OCI-M1 (cell line): ENCODE measurements at regions not wholly inside any gene's neighbourhood (a gene's known extent, or its start where the extent isn't known, plus 50 kb on each side); places are given as distances from the start of the nearest gene placed in this dataset.
A peak's percentile ranks its signal among the peaks of the same experiment; 100 is the strongest.
"Not testable (repeated sequence)": the region's sequence is repeated elsewhere in the genome, so short reads cannot be mapped to it uniquely, and the experiment has no call there.

Source experiments
- DNase-seq: peaks from one replicate; lab custom pipeline; 2025; lab: John Stamatoyannopoulos, UW

DNA sequence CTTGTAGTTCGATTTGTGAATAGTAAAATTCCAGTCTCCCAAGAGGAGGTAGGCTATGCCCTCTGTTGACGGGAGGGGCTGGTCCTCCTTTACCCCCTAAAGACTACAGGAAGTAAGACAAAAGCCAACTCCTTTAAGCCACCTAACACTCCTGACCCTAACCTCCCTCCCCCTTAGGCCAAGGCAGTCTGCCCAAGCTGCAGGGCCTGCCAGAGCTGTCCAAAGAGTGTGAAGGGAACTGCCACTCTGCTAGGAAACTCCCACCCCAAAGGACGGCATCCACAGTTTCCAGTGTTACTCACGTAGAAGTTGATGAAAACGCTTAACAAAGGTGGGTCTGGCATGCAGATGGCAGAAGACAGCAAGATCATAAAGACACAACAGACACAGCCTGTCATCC, 803.2 kb downstream of the PLA2G4A start:
- no peak for DNase-seq

DNA sequence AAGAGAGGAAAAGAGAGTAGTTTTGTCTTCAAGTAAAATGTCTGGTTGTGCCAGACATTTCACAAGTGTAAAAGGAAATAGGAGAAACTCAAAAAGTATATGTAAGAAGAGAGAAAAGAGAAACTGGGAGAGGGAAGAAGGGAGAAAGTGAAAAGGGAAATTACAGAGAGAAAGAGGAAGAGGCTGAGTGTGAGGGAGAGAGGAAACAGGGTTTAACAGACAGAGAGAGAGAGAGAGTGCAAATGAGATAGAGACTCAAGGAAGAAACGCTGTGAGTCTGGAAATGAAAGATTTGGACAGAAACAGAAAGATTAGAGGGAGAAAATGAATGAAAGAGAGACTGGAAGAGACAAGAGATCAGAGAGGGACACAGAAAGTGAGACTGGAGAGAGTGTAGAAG, 806.2 kb downstream of the PLA2G4A start:
- peak; percentile 58 for DNase-seq

DNA sequence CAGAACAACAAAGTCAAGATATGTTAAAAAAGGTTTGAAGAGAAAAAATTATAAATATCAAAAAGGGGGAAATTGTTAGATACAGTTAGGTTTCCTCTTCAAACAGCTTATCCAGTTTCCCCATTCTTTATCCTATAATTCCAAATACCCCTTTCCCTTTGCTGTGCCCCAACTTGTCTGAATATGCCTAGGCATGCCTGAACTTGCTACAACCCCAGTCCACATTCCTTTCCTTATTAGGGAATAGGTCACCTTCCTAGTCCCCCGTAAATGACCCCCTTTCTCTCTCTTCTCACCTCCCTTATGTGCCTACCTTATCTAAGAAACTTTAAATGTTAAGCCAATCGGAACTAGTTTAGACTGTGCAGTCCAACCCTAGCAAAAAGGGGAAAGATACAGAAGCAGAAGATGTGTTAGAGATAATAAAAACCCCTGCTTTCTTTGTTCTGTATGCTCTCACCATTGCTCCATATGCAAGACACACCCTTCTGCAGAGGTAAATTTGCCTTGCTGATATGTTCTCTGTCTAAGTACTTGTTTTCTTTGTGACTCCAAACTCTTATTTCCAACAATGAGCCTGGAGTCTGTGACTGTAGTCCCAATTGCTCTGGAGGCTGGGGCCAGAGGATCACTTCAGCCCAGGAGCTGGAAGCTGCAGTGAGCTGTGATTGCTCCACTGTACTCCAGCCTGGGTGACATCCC, 810.1 kb downstream of the PLA2G4A start:
- no peak for DNase-seq

DNA sequence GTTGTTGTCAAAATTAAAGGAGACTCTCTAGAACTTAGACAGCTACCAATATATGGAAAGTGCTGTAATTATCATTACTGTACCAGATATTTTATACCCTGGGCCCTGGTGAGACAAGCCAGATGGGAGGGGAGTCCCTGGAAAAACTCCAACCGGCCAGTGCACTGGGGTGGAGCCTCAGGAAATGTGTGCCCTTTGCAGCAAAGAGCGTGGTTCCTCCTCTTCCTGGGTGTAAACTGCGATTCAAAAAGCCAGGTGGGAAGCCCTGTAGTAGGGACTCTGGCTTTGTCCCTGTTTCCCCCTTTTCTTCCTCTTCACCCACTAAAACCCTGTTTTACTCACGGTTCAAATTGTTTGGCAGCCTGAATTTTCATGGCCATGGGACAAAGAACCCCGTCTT, 812.3 kb downstream of the PLA2G4A start:
- DNase-seq: no peak

DNA sequence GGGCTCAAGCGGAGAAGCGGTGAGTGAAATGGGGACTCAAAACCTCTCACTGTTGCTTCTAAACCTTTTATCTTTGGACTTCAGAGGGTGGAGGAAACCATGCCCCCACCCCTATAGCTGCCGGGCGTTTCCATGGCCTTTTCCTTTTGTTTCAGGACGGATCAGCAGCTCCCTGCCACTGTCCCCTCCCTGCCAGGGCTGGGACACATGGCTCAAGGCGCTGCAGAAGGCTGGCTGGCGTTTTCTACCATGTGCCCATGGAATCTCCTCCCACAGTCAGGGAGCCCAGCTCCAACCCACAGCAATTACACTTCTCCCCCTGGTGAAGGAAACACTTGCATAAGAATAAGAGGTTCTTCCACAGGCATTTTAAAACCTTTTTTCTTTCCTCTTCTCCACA, 812.7 kb downstream of the PLA2G4A start:
- DNase-seq: no peak

DNA sequence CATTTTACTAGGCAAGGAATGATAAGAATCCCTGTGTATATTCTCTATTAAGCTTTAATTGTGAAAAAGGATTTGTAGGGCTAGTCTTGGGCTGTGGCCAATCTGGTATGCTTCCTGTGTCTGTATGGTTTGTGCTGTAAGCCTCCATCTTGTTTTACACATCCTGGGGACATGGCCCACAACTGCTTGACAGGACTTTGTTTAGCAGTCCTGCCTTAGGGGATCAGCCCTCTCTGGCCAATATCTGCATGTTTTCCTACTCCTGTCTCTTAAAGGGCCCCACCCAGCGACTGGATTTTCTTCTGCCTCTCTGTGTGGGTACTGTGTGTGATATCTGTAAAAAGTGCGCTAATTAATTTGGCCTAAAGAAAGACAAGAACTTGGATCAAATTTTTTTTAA, 813.2 kb downstream of the PLA2G4A start:
- no peak for DNase-seq

DNA sequence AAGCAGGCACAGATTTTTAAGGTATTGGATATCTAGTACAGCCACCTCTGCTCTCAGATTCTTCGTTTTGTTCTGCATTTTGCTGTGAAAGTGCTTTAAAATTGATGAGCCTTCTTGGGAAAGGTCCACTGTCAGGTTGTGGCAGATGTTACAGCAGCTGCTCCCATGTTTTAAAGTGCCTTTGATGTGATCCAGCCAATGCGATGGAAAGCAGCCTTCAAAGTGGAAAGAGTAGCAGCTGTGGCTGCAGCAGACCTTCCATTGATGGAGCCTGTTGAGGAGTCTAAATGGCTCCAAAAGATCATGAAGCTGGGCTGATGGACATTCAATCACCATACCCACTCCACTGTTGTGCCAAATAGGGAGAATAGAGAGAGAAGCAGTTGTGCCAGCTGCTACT, 816.9 kb downstream of the PLA2G4A start:
- no peak for DNase-seq

DNA sequence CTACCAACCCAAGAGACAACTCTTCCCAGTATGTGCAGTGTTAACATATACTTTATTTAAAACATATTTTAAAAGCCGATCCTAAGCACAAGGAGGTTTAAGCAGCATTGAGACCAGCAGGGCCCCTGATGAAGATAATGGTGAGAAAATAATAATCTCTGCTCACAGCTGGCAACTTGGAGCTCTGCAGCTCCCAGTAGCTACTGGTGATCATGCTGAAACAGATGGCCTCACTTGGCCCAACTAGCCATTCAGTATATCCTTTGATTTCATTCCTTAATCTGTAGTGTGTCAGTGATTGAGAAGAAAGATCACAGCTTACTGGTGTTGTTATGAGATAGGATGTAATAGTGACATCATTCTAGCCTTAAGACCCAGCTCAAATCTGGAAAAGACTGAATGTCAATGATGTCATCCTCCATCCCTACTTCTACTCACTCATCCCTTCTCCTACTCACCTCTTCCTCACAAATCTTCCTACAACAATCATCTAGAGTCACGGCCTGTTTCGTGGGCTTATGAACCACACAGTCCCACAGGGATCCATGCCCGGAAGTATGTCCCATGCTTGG, 817.9 kb downstream of the PLA2G4A start:
- DNase-seq: peak; percentile 12

DNA sequence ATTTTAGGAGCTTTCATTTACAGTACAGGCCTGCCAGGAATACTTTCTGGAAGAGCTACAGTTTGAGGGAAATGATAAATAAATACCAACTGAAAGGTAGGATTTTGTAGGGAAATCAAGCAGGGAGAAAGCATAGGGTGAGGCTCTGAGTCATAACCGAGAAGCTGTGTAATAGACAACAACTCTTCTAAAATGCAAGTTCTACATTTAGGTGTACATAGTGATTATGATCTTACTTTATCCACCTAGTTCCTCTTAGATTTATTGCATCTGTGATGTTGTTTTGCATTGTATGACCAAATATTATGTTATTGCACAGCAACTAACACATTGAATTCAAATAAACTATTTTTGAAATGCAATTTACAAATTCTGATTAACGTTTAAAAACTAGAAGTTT, 819.3 kb downstream of the PLA2G4A start:
- DNase-seq: no peak

DNA sequence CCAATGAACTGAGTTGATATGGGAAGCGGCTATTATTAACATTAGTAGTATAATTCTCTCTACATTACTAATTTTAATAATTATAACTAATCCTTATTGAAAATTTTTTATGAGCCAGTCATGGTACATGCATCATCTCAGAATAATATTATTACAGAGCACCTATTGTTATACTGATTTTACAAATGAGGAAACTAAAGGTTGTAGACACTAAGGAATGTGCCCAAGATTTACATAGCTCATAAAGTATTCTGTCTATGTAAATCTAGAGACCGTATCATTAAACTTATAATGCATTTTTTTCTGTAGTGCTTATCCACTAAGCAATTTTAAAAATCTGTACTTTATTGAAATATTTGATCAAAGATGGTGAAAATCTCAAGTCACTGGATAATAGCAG, 825.9 kb downstream of the PLA2G4A start:
- DNase-seq: no peak

DNA sequence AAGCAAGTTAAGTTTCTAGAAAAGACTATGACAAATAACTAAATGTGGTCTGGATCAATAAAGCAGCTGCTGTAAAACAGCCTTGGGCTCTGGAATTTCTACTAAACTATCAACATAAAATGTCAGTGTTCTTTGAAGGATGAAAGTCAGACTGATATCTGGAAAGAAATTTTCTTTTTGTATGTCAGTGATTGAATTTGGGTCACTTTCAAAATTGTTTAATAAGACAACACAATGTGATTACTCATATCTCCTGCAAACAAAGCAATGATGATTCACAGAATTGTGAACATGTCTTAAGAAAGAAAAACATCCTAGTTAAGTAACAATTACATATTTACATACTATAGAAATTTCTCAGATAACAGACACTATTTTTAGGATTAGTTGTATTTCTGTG, 826.4 kb downstream of the PLA2G4A start:
- DNase-seq: no peak

DNA sequence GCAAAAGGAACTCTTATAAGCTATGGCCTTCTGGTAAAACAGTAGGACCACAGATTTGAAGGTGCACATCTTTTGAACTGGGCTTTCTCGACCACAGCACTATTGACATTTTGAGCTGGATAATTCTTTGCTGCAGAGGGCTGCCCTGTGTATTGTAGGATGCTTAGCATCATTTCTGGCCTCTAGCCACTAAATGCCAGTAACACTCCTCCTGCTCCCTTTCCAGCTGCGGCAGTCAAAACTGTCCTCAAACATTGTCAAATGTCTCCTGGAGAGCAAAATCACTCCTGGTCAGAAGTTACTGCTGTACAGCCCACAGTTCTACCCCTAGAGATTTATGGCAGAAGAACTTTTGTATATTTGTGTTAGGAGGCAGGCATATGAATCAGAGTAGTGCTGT, 836.7 kb downstream of the PLA2G4A start:
- no peak for DNase-seq

DNA sequence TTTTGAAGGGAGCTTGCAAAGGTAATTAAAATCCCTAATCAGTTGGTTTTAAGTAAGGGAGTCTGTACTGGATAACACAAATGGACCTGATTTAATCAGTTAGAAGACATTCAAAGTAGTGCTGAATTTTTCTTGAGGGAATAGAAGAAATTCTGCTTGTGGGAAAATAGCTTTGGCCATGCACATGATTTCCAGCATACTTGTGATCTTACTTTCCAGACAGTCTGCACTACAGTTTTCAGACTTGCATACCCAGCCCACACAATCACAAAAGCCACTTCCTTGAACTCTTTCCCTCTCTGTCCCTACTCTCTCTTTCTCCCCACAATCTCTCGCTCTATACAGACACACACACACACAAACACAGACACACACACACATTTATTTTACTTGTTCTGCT, 852.1 kb downstream of the PLA2G4A start:
- no peak for DNase-seq

DNA sequence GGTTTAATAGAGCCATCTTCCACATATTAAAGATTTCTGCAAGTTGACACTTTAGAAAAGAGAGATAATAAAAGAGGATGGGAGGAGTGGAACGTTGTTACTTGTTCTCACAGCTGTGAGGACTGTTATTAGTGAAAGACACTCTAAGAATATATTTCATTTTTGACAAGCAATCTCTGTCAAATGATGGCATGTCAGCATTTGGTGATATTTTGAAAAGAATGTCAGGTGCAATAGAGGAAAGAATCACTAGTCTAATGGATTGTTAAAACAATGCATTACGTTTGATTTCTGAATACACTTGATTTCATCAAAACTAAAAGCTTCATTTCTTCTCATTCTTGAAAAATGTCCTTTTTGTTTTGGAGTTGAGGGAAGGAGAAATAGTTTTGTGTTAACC, 853.4 kb downstream of the PLA2G4A start:
- no peak for DNase-seq

DNA sequence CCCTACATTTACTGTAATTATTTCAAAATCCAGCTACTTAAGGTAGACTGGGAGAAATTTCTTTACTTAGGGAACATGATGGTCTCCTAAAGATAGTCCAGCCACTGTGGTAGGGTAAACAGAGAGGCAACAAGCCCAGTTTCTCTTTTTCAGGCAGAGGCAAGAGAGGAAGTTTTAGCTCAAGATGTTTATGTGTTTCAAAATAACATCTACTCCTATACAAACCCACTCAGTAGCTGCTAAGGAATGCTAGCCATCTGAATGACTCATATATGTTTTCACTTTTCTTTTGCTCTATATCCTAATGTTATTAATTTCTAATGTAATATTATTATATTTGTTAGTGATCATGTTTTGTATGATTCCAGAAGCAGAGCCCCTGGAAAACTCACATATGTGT, 856.6 kb downstream of the PLA2G4A start:
- DNase-seq: peak; percentile 20

DNA sequence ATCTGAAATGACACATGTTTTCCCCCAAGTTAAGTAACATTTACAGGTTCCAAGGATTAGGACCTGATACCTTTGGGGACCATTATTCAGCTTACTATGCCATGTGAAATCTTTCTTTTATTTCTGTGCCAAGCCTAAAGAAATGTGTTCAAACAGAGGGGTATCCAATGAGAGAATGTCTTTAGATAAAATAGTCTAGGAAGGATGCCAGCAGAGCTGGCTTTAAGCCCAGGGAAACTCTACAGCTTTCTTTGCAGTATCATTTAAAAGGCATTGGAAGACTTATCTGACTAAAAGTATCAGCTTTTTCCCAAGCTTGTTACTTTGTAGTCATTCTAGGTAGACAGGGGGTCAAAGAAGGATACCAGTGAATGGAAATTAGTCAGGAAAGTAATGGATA, 860.4 kb downstream of the PLA2G4A start:
- DNase-seq: no peak

DNA sequence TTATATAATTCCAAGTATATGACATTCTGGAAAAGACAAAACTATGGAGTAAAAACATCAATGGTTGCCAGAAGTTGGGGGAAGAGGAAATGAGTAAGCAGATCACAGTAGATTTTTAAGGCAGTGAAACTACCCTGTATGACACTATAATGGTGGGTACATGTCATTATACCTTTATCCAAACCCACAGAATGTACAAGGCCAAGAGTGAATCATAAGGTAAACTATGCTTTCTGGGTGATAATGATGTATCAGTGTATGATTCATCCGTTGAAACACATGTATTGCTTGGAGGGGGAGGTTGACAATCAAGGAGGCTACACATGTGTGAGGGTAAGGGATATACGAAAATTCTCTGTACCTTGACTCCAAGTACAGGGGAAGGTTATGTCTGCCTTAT, 862.7 kb downstream of the PLA2G4A start:
- peak; percentile 22 for DNase-seq

DNA sequence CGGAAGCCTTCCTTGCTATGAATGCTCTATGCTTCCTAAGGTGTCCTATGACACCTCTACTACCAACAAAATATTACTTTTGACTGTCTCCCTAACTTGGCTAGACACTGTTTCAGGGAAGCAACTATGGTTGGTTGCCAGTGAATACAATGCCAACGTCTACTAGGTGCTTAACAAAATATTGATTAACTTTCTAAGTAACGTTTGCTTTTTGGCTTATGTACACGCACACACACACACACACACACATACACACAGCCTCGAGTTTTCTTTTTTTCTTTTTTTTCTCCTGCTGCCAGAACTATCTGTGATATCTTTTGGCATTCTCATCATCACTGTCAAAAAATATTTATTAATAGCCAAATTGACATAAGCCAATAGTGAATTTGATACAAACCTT, 864.0 kb downstream of the PLA2G4A start:
- DNase-seq: no peak

DNA sequence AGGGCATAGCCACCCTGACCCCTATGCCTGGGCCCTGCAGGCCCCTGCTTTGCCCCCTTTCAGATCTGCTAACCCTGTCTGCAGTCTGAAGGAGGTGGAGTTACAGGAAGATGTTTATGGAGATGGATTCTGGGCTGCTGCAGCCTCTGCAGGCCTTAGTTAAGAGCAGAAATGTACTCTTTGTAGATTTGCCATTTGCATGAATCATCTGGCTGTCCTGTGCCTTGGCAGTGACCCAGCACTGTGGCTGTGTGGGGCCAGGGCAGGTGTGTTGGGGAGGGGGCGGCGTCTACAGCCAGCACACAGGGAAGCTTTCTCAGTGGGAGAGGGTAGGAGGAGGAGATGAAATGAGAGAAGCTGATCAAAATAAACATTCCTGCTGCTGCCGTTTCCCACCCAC, 867.3 kb downstream of the PLA2G4A start:
- DNase-seq: no peak

DNA sequence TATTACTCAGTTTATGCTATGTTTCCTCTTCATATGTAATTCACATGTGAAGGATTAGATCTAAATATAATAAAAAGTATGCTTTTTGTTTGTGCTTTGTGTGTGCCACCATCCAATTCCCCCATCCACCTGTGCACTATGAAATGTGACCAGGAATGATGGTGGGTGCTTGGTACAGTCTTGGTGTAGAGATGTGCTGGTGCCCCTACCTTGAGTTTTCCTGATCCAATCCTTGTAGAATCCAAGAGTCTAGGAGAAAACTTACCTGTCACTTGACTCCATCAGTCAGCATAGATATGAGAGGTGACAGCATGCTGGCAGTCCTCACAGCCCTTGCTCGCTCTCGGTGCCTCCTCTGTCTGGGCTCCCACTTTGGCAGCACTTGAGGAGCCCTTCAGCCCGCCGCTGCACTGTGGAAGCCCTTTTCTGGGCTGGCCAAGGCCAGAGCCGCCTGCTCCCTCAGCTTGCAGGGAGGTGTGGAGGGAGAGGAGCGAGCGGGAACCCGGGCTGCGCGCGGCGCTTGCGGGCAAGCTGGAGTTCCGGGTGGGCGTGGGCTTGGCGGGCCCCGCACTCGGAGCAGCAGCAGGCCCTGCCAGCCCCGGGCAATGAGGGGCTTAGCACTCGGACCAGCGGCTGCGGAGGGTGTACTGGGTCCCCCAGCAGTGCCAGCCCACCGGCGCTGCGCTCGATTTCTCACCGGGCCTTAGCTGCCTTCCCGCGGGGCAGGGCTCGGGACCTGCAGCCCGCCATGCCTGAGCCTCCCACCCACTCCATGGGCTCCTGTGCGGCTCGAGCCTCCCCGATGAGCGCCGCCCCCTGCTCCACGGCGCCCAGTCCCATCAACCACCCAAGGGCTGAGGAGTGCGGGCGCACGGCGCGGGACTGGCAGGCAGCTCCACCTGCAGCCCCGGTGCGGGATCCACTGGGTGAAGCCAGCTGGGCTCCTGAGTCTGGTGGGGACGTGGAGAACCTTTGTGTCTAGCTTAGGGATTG, 874.7 kb downstream of the PLA2G4A start:
- not testable (repeated sequence) for DNase-seq

DNA sequence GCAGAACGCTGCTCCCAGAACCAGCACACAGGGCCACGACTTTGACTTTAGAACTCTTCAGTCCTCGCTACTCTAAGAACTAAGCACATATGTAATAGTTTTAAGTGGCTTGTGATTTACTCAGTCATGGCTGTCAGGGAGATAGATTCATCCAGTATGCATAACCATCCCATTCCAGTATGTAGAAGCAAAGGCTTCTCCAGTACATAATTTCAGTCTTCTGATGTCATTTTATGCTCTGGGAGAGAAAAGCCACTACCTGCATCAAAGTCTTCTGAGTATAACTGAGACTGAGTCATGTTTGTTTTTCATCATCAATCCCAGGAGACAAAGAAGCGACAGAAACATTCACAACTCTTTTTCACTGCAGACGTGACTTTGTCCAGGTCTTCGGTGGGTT, 885.7 kb downstream of the PLA2G4A start:
- DNase-seq: no peak

DNA sequence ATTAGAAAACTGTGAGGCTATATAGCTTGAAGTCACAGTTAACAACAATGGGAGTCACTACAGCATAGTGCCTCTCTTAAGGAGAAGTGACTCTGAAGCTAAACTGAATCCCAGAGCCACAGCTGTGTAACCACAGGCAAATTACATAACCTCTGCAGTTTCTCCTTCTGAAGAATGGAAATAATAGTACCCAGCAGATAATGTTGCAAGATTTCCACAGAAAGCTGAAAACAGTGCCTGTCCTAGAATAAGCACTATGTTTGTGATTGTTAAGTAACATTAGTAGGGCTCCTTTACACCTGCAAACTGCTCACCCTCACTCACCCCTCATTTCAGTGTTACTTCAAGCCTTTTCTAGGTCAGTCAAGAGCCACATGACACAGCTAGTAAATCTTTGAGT, 886.7 kb downstream of the PLA2G4A start:
- DNase-seq: peak; percentile 60

DNA sequence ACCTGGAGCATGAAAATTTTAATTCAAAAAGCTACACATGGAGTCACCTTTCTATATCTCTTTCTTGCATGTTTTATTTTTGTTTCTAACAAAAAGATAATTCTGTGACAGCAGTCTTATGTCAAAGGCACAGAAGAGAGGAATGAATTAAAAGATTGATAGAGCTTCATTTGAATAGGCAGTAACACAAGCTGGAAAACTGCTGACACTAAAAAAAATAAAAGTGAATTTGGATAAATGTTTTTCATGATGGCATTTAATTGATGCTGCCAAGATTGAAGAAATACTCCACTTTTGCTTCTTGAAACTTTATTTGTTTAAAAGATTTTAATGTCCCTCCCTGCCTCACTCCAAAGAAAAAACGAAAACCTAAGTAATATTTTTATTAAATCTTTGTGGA, 887.4 kb downstream of the PLA2G4A start:
- DNase-seq: no peak
